B cell (primary cell): ENCODE measurements at regions not wholly inside any gene's neighbourhood (a gene's known extent, or its start where the extent isn't known, plus 50 kb on each side); places are given as distances from the start of the nearest gene placed in this dataset.

ENCODE experiments used
- ATAC-seq: fragments of 200-7000 bp; cut with Tn5 transposase; one replicate; pipeline ENCODE4 v1.10.0; 2021; ENCODE audit warnings: low read depth, mild to moderate bottlenecking, moderate number of reproducible peaks, moderate library complexity
- CTCF ChIA-PET: fragments of 350-600 bp; sonication (Branson Sonifier 250); formaldehyde crosslinking; loops from one replicate; lab custom pipeline; 2021; ENCODE audit warnings: antibody characterized with exemption, inconsistent platforms; lab: Charles Lee
- POLR2A ChIA-PET: fragments of 350-600 bp; sonication (Branson Sonifier 250); formaldehyde crosslinking; loops from one replicate; lab custom pipeline; 2021; ENCODE audit warnings: antibody characterized with exemption; lab: Charles Lee
- DNase-seq: peaks from one replicate; pipeline ENCODE4 v3.0.0; 2013
- H2AFZ ChIP-seq: 2 replicates; pipeline ENCODE4 v1.6.1; 2012; ENCODE audit warnings: mild to moderate bottlenecking, low read depth, low read length; ENCODE audit not compliant: insufficient read depth, poor library complexity, severe bottlenecking
- H3K27ac ChIP-seq, 2 donors: 1 replicate in 1 of 2; 2 replicates in 1 of 2; pipeline ENCODE4 v1.5.1; 2012 to 2013; ENCODE audit warnings: low read length in 2 of 2, mild to moderate bottlenecking in 2 of 2, moderate library complexity in 1 of 2
- H3K27me3 ChIP-seq, 4 experiments: fragments of 200-600 bp in 1 of 4; sonication (generic) in 1 of 4; replicated peaks in 1 of 4; 1 replicate in 2 of 4; 2 replicates in 2 of 4; pipeline versions ENCODE4 v1.6.1 to v1.7.0; 2013 to 2016; ENCODE audit warnings: low read length in 3 of 4, mild to moderate bottlenecking in 2 of 4, mixed read lengths in 1 of 4, moderate library complexity in 1 of 4; ENCODE audit not compliant: insufficient read depth in 4 of 4, control insufficient read depth in 3 of 4; ENCODE audit errors: control extremely low read depth in 1 of 4
- H3K36me3 ChIP-seq, 2 experiments: replicated peaks in 1 of 2; 1 replicate in 1 of 2; 2 replicates in 1 of 2; pipeline versions ENCODE4 v1.6.1 to v1.7.1; 2013; ENCODE audit warnings: low read length in 1 of 2; ENCODE audit not compliant: insufficient read depth in 2 of 2, control insufficient read depth in 1 of 2; ENCODE audit errors: control extremely low read depth in 1 of 2, extremely low read depth in 1 of 2
- H3K4me1 ChIP-seq, 2 donors: fragments of 200-600 bp in 1 of 2; sonication (generic) in 1 of 2; 1 replicate in 1 of 2; 2 replicates in 1 of 2; pipeline versions ENCODE4 v1.5.1 to v1.6.1; 2013 to 2017; ENCODE audit warnings: low read length in 2 of 2; ENCODE audit not compliant: control insufficient read depth in 2 of 2, insufficient read depth in 2 of 2
- H3K4me2 ChIP-seq: replicated peaks from 2 replicates; pipeline ENCODE3; 2012; ENCODE audit warnings: mild to moderate bottlenecking, low read depth, low read length; ENCODE audit not compliant: poor library complexity, severe bottlenecking
- H3K4me3 ChIP-seq, 5 experiments: fragments of 200-600 bp in 1 of 5; sonication (generic) in 1 of 5; 1 replicate in 3 of 5; 2 replicates in 2 of 5; pipeline versions ENCODE4 v1.5.1 to v1.7.0; 2011 to 2016; ENCODE audit warnings: low read length in 4 of 5, mild to moderate bottlenecking in 4 of 5, low read depth in 2 of 5, control low read depth in 1 of 5, moderate library complexity in 1 of 5; ENCODE audit not compliant: insufficient read depth in 1 of 5; ENCODE audit errors: control extremely low read depth in 1 of 5, extremely low read depth in 1 of 5
- H3K79me2 ChIP-seq: fragments of 200-600 bp; sonication (generic); one replicate; pipeline ENCODE4 v1.6.0; 2016; ENCODE audit warnings: low read length; ENCODE audit not compliant: control insufficient read depth, insufficient read depth
- H3K9ac ChIP-seq: fragments of 200-600 bp; sonication (generic); 2 replicates; pipeline ENCODE4 v1.6.1; 2017; ENCODE audit warnings: mild to moderate bottlenecking, low read length, moderate library complexity
- H3K9me3 ChIP-seq, 3 donors: one replicate each; pipeline versions ENCODE4 v1.6.1 to v1.7.1; 2013; ENCODE audit warnings: low read length in 2 of 3; ENCODE audit not compliant: control insufficient read depth in 2 of 3, insufficient read depth in 1 of 3; ENCODE audit errors: control extremely low read depth in 1 of 3
- H4K20me1 ChIP-seq: 2 replicates; pipeline ENCODE4 v1.6.0; 2012; ENCODE audit warnings: mild to moderate bottlenecking, low read length; ENCODE audit not compliant: insufficient read depth, control insufficient read depth, poor library complexity, severe bottlenecking
- H3K27ac Mint-ChIP-seq: one replicate; pipeline ENCODE4 v1.8.0; 2021; ENCODE audit warnings: mixed read lengths
- H3K27me3 Mint-ChIP-seq: one replicate; pipeline ENCODE4 v1.8.0; 2021; ENCODE audit warnings: mixed read lengths
- H3K4me1 Mint-ChIP-seq: one replicate; pipeline ENCODE4 v1.8.0; 2021; ENCODE audit warnings: mixed read lengths
- H3K4me3 Mint-ChIP-seq: one replicate; pipeline ENCODE4 v1.8.0; 2021; ENCODE audit warnings: mixed read lengths
- H3K9me3 Mint-ChIP-seq: one replicate; pipeline ENCODE4 v1.8.0; 2022; ENCODE audit warnings: mixed read lengths; ENCODE audit not compliant: insufficient read depth
- EZH2 ChIP-seq: IDR thresholded peaks from 2 replicates; pipeline ENCODE4 v1.6.1; 2012; ENCODE audit warnings: borderline replicate concordance, low read depth, mild to moderate bottlenecking, moderate library complexity, low read length; ENCODE audit not compliant: insufficient read depth, poor library complexity, severe bottlenecking
- whole genome bisulfite sequencing: methylation state at CpG from one replicate; pipeline ENCODE4 v1.1.5; 2013; ENCODE audit warnings: missing lambda C conversion rate; ENCODE audit not compliant: insufficient coverage; 5-methylcytosine and 5-hydroxymethylcytosine counted together
- intact Hi-C: fragments of 100-400 bp; cut with micrococcal nuclease; formaldehyde crosslinking; loops from one replicate; pipeline ENCODE4 v1.10.0; 2022
- TF ChIP-seq, protein P1 (sequence below): fragments of 200-600 bp; IDR thresholded peaks from one replicate; pipeline ENCODE4 v1.8.0; 2022; ENCODE audit warnings: antibody characterized with exemption, mild to moderate bottlenecking

DNA sequence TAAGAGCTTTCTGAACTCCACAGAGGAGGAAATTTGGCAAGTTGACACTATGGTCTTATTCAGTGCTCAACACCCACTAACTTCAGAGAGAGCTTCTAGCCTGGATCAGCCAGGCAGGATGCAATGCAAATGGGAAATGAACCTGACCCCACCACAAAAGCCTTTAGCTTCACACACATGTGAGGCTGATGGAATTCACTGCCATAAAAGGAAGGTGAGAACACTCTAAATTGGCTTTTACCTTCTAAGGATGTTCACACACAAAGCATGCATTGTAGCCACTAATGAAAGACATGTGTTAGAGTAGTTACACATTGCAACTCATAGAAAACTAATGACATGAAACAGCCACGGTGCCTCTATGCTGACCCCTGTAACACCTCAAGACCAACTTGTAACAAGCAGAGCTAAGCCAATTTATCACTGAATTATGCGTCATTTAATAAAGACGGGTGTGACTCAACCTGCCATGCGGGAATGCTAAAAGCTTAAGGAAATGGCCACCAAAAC, 262.1 kb downstream of the HACE1 start:
- H3K4me3 Mint-ChIP-seq: no peak overlapping the region
- H3K9me3 Mint-ChIP-seq: no peaks in the 10 kb centered on the region
- H4K20me1 ChIP-seq: no peaks in the 10 kb centered on the region
- H2AFZ ChIP-seq: no peak overlapping the region
- DNase-seq (no peak), ATAC-seq (no peak)
- CTCF ChIA-PET: no interaction called here
- H3K36me3 ChIP-seq: no peaks in the 10 kb centered on the region
- H3K4me2 ChIP-seq: no peak overlapping the region
- no peaks in the 10 kb centered on the region for H3K79me2 ChIP-seq
- H3K27ac ChIP-seq: no peak overlapping the region
- POLR2A ChIA-PET: no interaction called here
- H3K9me3 ChIP-seq: no peaks in the 10 kb centered on the region
- no peak overlapping the region for H3K9ac ChIP-seq
- no peak for TF ChIP-seq EZH2
- TF ChIP-seq, protein P1, sequence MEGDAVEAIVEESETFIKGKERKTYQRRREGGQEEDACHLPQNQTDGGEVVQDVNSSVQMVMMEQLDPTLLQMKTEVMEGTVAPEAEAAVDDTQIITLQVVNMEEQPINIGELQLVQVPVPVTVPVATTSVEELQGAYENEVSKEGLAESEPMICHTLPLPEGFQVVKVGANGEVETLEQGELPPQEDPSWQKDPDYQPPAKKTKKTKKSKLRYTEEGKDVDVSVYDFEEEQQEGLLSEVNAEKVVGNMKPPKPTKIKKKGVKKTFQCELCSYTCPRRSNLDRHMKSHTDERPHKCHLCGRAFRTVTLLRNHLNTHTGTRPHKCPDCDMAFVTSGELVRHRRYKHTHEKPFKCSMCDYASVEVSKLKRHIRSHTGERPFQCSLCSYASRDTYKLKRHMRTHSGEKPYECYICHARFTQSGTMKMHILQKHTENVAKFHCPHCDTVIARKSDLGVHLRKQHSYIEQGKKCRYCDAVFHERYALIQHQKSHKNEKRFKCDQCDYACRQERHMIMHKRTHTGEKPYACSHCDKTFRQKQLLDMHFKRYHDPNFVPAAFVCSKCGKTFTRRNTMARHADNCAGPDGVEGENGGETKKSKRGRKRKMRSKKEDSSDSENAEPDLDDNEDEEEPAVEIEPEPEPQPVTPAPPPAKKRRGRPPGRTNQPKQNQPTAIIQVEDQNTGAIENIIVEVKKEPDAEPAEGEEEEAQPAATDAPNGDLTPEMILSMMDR: no peak
- intact Hi-C loops: no loop called here
- H3K27me3 Mint-ChIP-seq: no peaks in the 10 kb centered on the region
- no peaks in the 10 kb centered on the region for H3K4me1 Mint-ChIP-seq
- H3K4me1 ChIP-seq: no peaks in the 10 kb centered on the region
- H3K4me3 ChIP-seq: no peak overlapping the region
- no peaks in the 10 kb centered on the region for H3K27me3 ChIP-seq
- WGBS: 57% methylated on average over 1 of the region's 4 CpGs
- no peak overlapping the region for H3K27ac Mint-ChIP-seq

DNA sequence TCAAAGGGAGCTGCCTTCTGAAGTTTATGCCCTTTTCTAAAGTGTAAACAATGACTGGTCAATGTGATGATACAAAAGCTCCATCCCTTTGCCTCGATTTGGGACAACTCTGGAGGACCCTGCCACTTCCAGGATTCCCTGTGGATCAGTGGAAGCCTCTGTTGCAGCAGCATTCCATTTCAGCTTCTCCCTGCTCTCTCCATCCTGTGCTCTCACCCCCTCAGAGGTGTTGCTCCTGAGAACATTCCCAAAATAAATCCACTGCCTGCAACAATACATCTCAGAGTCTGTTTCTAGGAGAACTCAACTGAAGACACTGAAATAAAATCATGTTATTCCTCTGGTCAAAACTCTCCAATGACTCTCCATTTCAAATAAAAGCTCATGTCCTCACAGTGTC, 263.6 kb downstream of the HACE1 start:
- H3K27ac ChIP-seq: no peak overlapping the region
- Mint-ChIP-seq H3K4me3 (no peak overlapping the region), H3K4me1 (no peaks in the 10 kb centered on the region), H3K9me3 (no peaks in the 10 kb centered on the region), H3K27ac (no peak overlapping the region), H3K27me3 (no peaks in the 10 kb centered on the region)
- no peak overlapping the region for H3K4me2 ChIP-seq
- no peaks in the 10 kb centered on the region for H3K4me1 ChIP-seq
- H3K27me3 ChIP-seq: no peaks in the 10 kb centered on the region
- TF ChIP-seq, protein P1: no peak
- no peak for TF ChIP-seq EZH2
- no peak overlapping the region for H3K9ac ChIP-seq
- DNase-seq (no peak), ATAC-seq (no peak)
- H3K9me3 ChIP-seq: no peaks in the 10 kb centered on the region
- 43% methylated on average over 1 of the region's 1 CpG for WGBS
- H4K20me1 ChIP-seq: no peaks in the 10 kb centered on the region
- H3K4me3 ChIP-seq: no peak overlapping the region
- POLR2A ChIA-PET: no interaction called here
- intact Hi-C loops: no loop called here
- no peaks in the 10 kb centered on the region for H3K79me2 ChIP-seq
- no peaks in the 10 kb centered on the region for H3K36me3 ChIP-seq
- no peak overlapping the region for H2AFZ ChIP-seq
- CTCF ChIA-PET: no interaction called here
